Gastrocnemius medialis (tissue), 4 donors: ENCODE measurements at regions not wholly inside any gene's neighbourhood (a gene's known extent, or its start where the extent isn't known, plus 50 kb on each side); places are given as distances from the start of the nearest gene placed in this dataset.
"Not testable (repeated sequence)": the region's sequence is repeated elsewhere in the genome, so short reads cannot be mapped to it uniquely, and the experiment has no call there.

Experiments used
- ATAC-seq, 2 donors: fragments of 150-250 bp; one replicate each; pipeline ENCODE4 v1.9.1; 2016
- DNase-seq, 2 donors: peaks; one replicate each; pipeline ENCODE4 v3.0.0-alpha.2; 2019
- H3K27ac ChIP-seq, 4 donors: fragments of 200-600 bp; sonication (generic); 1 replicate in 1 of 4; 2 replicates in 3 of 4; pipeline ENCODE4 v1.5.1; 2016 to 2018; ENCODE audit warnings: mild to moderate bottlenecking in 2 of 4, moderate library complexity in 1 of 4
- H3K27me3 ChIP-seq, 3 donors: fragments of 200-600 bp; sonication (generic) in 2 of 3; 1 replicate in 1 of 3; 2 replicates in 2 of 3; pipeline versions ENCODE4 v1.5.1 to v1.6.0; 2016 to 2019; ENCODE audit warnings: mild to moderate bottlenecking in 1 of 3, moderate library complexity in 1 of 3
- H3K36me3 ChIP-seq, 2 donors: fragments of 200-600 bp; sonication (generic) in 1 of 2; one replicate each; pipeline ENCODE4 v1.5.1; 2017 to 2018
- H3K4me1 ChIP-seq, 2 donors: fragments of 200-600 bp; sonication (generic) in 1 of 2; one replicate each; pipeline ENCODE4 v1.5.1; 2016 to 2017; ENCODE audit warnings: mild to moderate bottlenecking in 2 of 2
- H3K4me3 ChIP-seq, 4 donors: fragments of 200-600 bp; sonication (generic) in 3 of 4; 1 replicate in 1 of 4; 2 replicates in 3 of 4; pipeline ENCODE4 v1.5.1; 2016 to 2019; ENCODE audit warnings: mild to moderate bottlenecking in 2 of 4
- H3K9me3 ChIP-seq, 3 donors: fragments of 200-600 bp; sonication (generic) in 2 of 3; 1 replicate in 1 of 3; 2 replicates in 2 of 3; pipeline ENCODE4 v1.5.1; 2016 to 2019
- POLR2A ChIP-seq, 2 donors: fragments of 450-650 bp; IDR thresholded peaks; one replicate each; pipeline ENCODE4 v1.6.1; 2017; ENCODE audit warnings: antibody characterized with exemption in 2 of 2, mild to moderate bottlenecking in 2 of 2, moderate library complexity in 2 of 2
- in situ Hi-C, 4 donors: fragments of 200-750 bp; cut with MboI; loops; one replicate each; pipeline versions ENCODE4 v1.15.0 to v1.8.0; 2017; ENCODE audit warnings: low sequenced_read_pairs in 4 of 4
- intact Hi-C: fragments of 100-400 bp; cut with DNase I; formaldehyde crosslinking; loops from one replicate; pipeline ENCODE4 v1.15.1; 2023; ENCODE audit warnings: low total_unique reads
- TF ChIP-seq, protein P1 (sequence below), 5 experiments: fragments of 450-650 bp in 3 of 5; fragments of 200-600 bp in 2 of 5; sonication (generic) in 2 of 5; IDR thresholded peaks in 4 of 5; conservative IDR thresholded peaks in 1 of 5; 1 replicate in 4 of 5; 2 replicates in 1 of 5; pipeline ENCODE4 v1.5.1; 2016 to 2019; ENCODE audit warnings: antibody characterized with exemption in 5 of 5, mild to moderate bottlenecking in 3 of 5, moderate library complexity in 3 of 5

DNA sequence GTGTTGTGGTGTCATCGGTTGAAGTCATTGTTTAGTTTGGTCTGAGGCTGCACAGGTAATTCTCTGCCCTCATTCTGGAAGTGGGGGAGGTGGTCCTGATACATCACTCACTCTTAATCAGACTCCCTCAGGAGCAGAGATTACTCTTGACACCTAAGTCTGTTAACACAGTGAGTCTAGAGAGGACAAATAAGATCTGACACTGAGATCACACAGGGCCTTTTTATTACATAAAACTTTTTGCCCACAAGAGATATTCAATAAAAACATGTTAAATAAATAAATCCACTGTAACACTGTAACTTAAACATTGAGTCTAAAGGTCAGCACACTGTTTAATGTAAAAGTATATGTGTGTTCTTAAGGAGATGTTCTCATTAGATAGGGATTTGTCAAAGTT is 57.1 kb upstream of the MBNL1 start:
- no peaks in the 10 kb centered on the region for H3K36me3 ChIP-seq
- in situ Hi-C loops: no loop called here

GRCh38 chr3:152213203-152213602 is 55.5 kb upstream of the MBNL1 start:
- Histone ChIP-seq H3K27me3 (no peaks in the 10 kb centered on the region), H3K4me3 (no peak overlapping the region), H3K9me3 (no peaks in the 10 kb centered on the region), H3K36me3 (no peaks in the 10 kb centered on the region), H3K4me1 (peaks cover 0 to 11% of the 10 kb centered on the region in 2 donors), H3K27ac (peak overlapping the region in 3 of 4 donors; percentile 7 to 41 (median 12))
- in situ Hi-C loops: no loop called here
- TF ChIP-seq, protein P1, sequence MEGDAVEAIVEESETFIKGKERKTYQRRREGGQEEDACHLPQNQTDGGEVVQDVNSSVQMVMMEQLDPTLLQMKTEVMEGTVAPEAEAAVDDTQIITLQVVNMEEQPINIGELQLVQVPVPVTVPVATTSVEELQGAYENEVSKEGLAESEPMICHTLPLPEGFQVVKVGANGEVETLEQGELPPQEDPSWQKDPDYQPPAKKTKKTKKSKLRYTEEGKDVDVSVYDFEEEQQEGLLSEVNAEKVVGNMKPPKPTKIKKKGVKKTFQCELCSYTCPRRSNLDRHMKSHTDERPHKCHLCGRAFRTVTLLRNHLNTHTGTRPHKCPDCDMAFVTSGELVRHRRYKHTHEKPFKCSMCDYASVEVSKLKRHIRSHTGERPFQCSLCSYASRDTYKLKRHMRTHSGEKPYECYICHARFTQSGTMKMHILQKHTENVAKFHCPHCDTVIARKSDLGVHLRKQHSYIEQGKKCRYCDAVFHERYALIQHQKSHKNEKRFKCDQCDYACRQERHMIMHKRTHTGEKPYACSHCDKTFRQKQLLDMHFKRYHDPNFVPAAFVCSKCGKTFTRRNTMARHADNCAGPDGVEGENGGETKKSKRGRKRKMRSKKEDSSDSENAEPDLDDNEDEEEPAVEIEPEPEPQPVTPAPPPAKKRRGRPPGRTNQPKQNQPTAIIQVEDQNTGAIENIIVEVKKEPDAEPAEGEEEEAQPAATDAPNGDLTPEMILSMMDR (IDR thresholded peaks at IDR 0.05 in 4 of 5, conservative IDR thresholded peaks at IDR 0.05 in 1 of 5): no peak
- TF ChIP-seq POLR2A (IDR thresholded peaks at IDR 0.05): no peak
- intact Hi-C loops: no loop called here
- no peak for DNase-seq
- no peak for ATAC-seq

More for the DNA sequence above, 57.1 kb upstream of the MBNL1 start:
- Histone ChIP-seq H3K9me3 (no peaks in the 10 kb centered on the region), H3K4me1 (peaks cover 0 to 11% of the 10 kb centered on the region in 2 donors), H3K27me3 (no peaks in the 10 kb centered on the region), H3K4me3 (no peak overlapping the region), H3K27ac (no peak overlapping the region)
- no peak for TF ChIP-seq POLR2A (IDR thresholded peaks at IDR 0.05)
- TF ChIP-seq, protein P1 (IDR thresholded peaks at IDR 0.05 in 4 of 5, conservative IDR thresholded peaks at IDR 0.05 in 1 of 5): no peak
- intact Hi-C loops: no loop called here
- ATAC-seq (no peak), DNase-seq (no peak)

DNA sequence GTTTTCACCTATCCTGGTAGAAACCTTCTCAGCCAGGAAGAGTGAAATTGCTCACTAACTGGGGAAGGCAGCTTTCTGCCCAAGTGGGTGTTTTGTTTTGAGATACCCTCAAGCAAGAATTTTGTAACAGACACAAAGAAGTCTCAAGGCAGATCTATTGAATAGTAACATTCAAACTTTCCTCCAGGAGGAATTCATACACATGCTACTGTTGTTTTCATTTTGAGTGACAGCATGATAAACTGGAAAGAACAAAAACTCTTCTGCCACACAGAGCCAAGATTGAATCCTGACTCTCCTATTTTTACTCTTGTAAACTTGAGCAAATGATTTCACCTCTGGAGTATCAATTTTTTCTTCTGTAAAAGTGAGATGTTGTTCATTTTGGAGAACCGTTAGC is 54.8 kb upstream of the MBNL1 start:
- in situ Hi-C loops: no loop called here
- TF ChIP-seq POLR2A (IDR thresholded peaks at IDR 0.05): no peak
- peak overlapping the region in 1 of 4 donors; percentile 7 for H3K27ac ChIP-seq

GRCh38 chr3:152216960-152217865 is 51.5 kb upstream of the MBNL1 start:
- H3K36me3 ChIP-seq, intact Hi-C loops, H3K9me3 ChIP-seq, ATAC-seq, DNase-seq, H3K27me3 ChIP-seq, in situ Hi-C loops, H3K27ac ChIP-seq, H3K4me3 ChIP-seq: not testable (repeated sequence)
- H3K4me1 ChIP-seq: peaks cover 27 to 33% of the 10 kb centered on the region in 2 donors

More for the DNA sequence above, 54.8 kb upstream of the MBNL1 start:
- no peak for DNase-seq
- H3K9me3 ChIP-seq: no peaks in the 10 kb centered on the region
- H3K4me3 ChIP-seq: no peak overlapping the region
- peaks cover 3 to 14% of the 10 kb centered on the region in 2 donors for H3K4me1 ChIP-seq
- H3K36me3 ChIP-seq: no peaks in the 10 kb centered on the region
- intact Hi-C loops: no loop called here
- H3K27me3 ChIP-seq: no peaks in the 10 kb centered on the region
- no peak for ATAC-seq

DNA sequence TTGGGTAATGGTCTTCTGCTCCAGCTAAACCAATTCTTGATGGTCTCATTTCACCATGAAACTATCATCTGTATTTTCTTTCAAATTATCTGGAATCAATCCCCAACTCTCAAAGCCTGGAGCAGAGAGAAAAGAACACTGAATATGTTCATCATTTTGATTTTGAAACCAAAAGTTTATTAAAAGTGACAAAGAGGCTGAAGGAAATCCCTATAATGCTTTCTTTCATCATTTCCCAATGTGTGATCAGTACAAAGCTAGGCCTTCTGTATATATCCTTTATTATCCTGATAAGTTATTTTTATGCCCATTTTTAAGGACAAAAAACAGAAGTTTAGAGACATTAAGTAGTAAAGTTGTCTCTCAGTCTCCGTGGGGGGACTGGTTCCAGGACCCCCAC is 50.1 kb upstream of the MBNL1 start:
- in situ Hi-C loops: no loop called here
- intact Hi-C loops: no loop called here
- TF ChIP-seq, protein P1 (IDR thresholded peaks at IDR 0.05 in 4 of 5, conservative IDR thresholded peaks at IDR 0.05 in 1 of 5): no peak
- TF ChIP-seq POLR2A (IDR thresholded peaks at IDR 0.05): no peak

More for the DNA sequence above, 50.1 kb upstream of the MBNL1 start:
- no peaks in the 10 kb centered on the region for H3K36me3 ChIP-seq
- H3K27me3 ChIP-seq: no peaks in the 10 kb centered on the region
- DNase-seq: no peak
- H3K27ac ChIP-seq: peak overlapping the region; percentile 12 to 55 (median 52)
- peaks cover 32 to 33% of the 10 kb centered on the region in 2 donors for H3K4me1 ChIP-seq
- H3K9me3 ChIP-seq: no peaks in the 10 kb centered on the region
- H3K4me3 ChIP-seq: no peak overlapping the region
- ATAC-seq: no peak
